ENCODE measurements at regions not wholly inside any gene's neighbourhood (a gene's known extent, or its start where the extent isn't known, plus 50 kb on each side); places are given as distances from the start of the nearest gene placed in this dataset.

- FAIRE-seq (no peak), DNase-seq (ENCODE audit: low read depth) (no peak)
- H3K9ac ChIP-seq (ENCODE audit: low read length): no peak overlapping the region
Observed at GRCh38 chr14:98924046-98924445, 348.0 kb downstream of the BCL11B start.

GRCh38 chr14:98925354-98926040 is 346.5 kb downstream of the BCL11B start:
- no peaks in the 10 kb centered on the region for H4K20me1 ChIP-seq (ENCODE audit: insufficient read depth, low read length)
- H3K27ac ChIP-seq (ENCODE audit: low read depth, low read length): no peak overlapping the region
- H3K9me3 Mint-ChIP-seq (ENCODE audit: unreplicated experiment): peaks cover 3% of the 10 kb centered on the region
- DNase-seq (ENCODE audit: low read depth): no peak
- TF ChIP-seq EZH2 (IDR thresholded peaks at IDR 0.05; ENCODE audit: insufficient read depth, low read length) (no peak), CTCF (IDR thresholded peaks at IDR 0.05; ENCODE audit: insufficient read depth, low read depth, low read length) (no peak)
- no peaks in the 10 kb centered on the region for H3K4me1 ChIP-seq (ENCODE audit: insufficient read depth, low read length)
- H2AFZ ChIP-seq (ENCODE audit: low read depth, low read length): no peak overlapping the region
- H3K27ac Mint-ChIP-seq (ENCODE audit: unreplicated experiment): no peak overlapping the region
- no peak overlapping the region for H3K9ac ChIP-seq (ENCODE audit: low read length)
- H3K4me2 ChIP-seq (ENCODE audit: low read length): no peak overlapping the region
- no peaks in the 10 kb centered on the region for H3K4me1 Mint-ChIP-seq (ENCODE audit: low read depth, unreplicated experiment)
- H3K36me3 Mint-ChIP-seq (ENCODE audit: low read depth, unreplicated experiment): no peaks in the 10 kb centered on the region
- peaks cover 7% of the 10 kb centered on the region for H3K27me3 Mint-ChIP-seq (ENCODE audit: low read depth, unreplicated experiment)
- H3K27me3 ChIP-seq (ENCODE audit: insufficient read depth, low read length): no peaks in the 10 kb centered on the region
- no peak overlapping the region for H3K4me3 ChIP-seq (ENCODE audit: insufficient read depth, low read depth, low read length)
- H3K79me2 ChIP-seq (ENCODE audit: insufficient read depth, low read length): no peaks in the 10 kb centered on the region
- H3K9me3 ChIP-seq (ENCODE audit: insufficient read depth, low read depth, low read length): no peaks in the 10 kb centered on the region
- H3K36me3 ChIP-seq (ENCODE audit: insufficient read depth, low read length): no peaks in the 10 kb centered on the region
- FAIRE-seq: no peak
- H3K4me3 Mint-ChIP-seq (ENCODE audit: unreplicated experiment): no peak overlapping the region

More at GRCh38 chr14:98924046-98924445, 348.0 kb downstream of the BCL11B start:
- TF ChIP-seq EZH2 (IDR thresholded peaks at IDR 0.05; ENCODE audit: insufficient read depth, low read length): no peak
- no peak for TF ChIP-seq CTCF (IDR thresholded peaks at IDR 0.05; ENCODE audit: insufficient read depth, low read depth, low read length)
- Mint-ChIP-seq H3K36me3 (ENCODE audit: low read depth, unreplicated experiment) (no peaks in the 10 kb centered on the region), H3K27me3 (ENCODE audit: low read depth, unreplicated experiment) (peaks cover 8% of the 10 kb centered on the region), H3K4me1 (ENCODE audit: low read depth, unreplicated experiment) (no peaks in the 10 kb centered on the region), H3K4me3 (ENCODE audit: unreplicated experiment) (no peak overlapping the region), H3K27ac (ENCODE audit: unreplicated experiment) (no peak overlapping the region), H3K9me3 (ENCODE audit: unreplicated experiment) (peaks cover 3% of the 10 kb centered on the region)
- H3K4me1 ChIP-seq (ENCODE audit: insufficient read depth, low read length): no peaks in the 10 kb centered on the region
- no peaks in the 10 kb centered on the region for H3K36me3 ChIP-seq (ENCODE audit: insufficient read depth, low read length)
- no peak overlapping the region for H3K27ac ChIP-seq (ENCODE audit: low read depth, low read length)
- no peaks in the 10 kb centered on the region for H3K79me2 ChIP-seq (ENCODE audit: insufficient read depth, low read length)
- no peak overlapping the region for H3K4me2 ChIP-seq (ENCODE audit: low read length)
- no peaks in the 10 kb centered on the region for H3K27me3 ChIP-seq (ENCODE audit: insufficient read depth, low read length)
- H2AFZ ChIP-seq (ENCODE audit: low read depth, low read length): no peak overlapping the region
- no peaks in the 10 kb centered on the region for H4K20me1 ChIP-seq (ENCODE audit: insufficient read depth, low read length)
- no peaks in the 10 kb centered on the region for H3K9me3 ChIP-seq (ENCODE audit: insufficient read depth, low read depth, low read length)
- H3K4me3 ChIP-seq (ENCODE audit: insufficient read depth, low read depth, low read length): no peak overlapping the region

GRCh38 chr14:98926146-98926545 is 345.9 kb downstream of the BCL11B start:
- DNase-seq (ENCODE audit: low read depth): no peak
- no peaks in the 10 kb centered on the region for H3K36me3 ChIP-seq (ENCODE audit: insufficient read depth, low read length)
- no peaks in the 10 kb centered on the region for H3K36me3 Mint-ChIP-seq (ENCODE audit: low read depth, unreplicated experiment)

More at GRCh38 chr14:98926146-98926545, 345.9 kb downstream of the BCL11B start:
- H3K4me2 ChIP-seq (ENCODE audit: low read length): no peak overlapping the region
- H3K9ac ChIP-seq (ENCODE audit: low read length): no peak overlapping the region
- no peak overlapping the region for H2AFZ ChIP-seq (ENCODE audit: low read depth, low read length)
- H3K4me3 ChIP-seq (ENCODE audit: insufficient read depth, low read depth, low read length): no peak overlapping the region
- no peaks in the 10 kb centered on the region for H4K20me1 ChIP-seq (ENCODE audit: insufficient read depth, low read length)
- FAIRE-seq: no peak
- no peaks in the 10 kb centered on the region for H3K9me3 ChIP-seq (ENCODE audit: insufficient read depth, low read depth, low read length)
- Mint-ChIP-seq H3K4me1 (ENCODE audit: low read depth, unreplicated experiment) (no peaks in the 10 kb centered on the region), H3K27ac (ENCODE audit: unreplicated experiment) (no peak overlapping the region), H3K9me3 (ENCODE audit: unreplicated experiment) (peaks cover 3% of the 10 kb centered on the region), H3K4me3 (ENCODE audit: unreplicated experiment) (no peak overlapping the region), H3K27me3 (ENCODE audit: low read depth, unreplicated experiment) (peaks cover 1% of the 10 kb centered on the region)
- H3K79me2 ChIP-seq (ENCODE audit: insufficient read depth, low read length): no peaks in the 10 kb centered on the region
- H3K4me1 ChIP-seq (ENCODE audit: insufficient read depth, low read length): no peaks in the 10 kb centered on the region
- H3K27ac ChIP-seq (ENCODE audit: low read depth, low read length): no peak overlapping the region
- H3K27me3 ChIP-seq (ENCODE audit: insufficient read depth, low read length): no peaks in the 10 kb centered on the region
- TF ChIP-seq CTCF (IDR thresholded peaks at IDR 0.05; ENCODE audit: insufficient read depth, low read depth, low read length) (no peak), EZH2 (IDR thresholded peaks at IDR 0.05; ENCODE audit: insufficient read depth, low read length) (no peak)

Measured in astrocyte (in vitro differentiated cells and primary cell).